DND-41 (cell line): ENCODE measurements at regions not wholly inside any gene's neighbourhood (a gene's known extent, or its start where the extent isn't known, plus 50 kb on each side); places are given as distances from the start of the nearest gene placed in this dataset.

Source experiments
- ATAC-seq: fragments of 200-7000 bp; cut with Tn5 transposase; 3 replicates; pipeline ENCODE4 v1.9.1; 2021; ENCODE audit warnings: low read depth; ENCODE audit not compliant: insufficient read depth
- DNase-seq: peaks from one replicate; pipeline ENCODE4 v3.0.0-alpha.2; 2020
- H2AFZ ChIP-seq: 2 replicates; pipeline ENCODE4 v1.6.0; 2012; ENCODE audit warnings: low read depth, low read length
- H3K27ac ChIP-seq: 2 replicates; pipeline ENCODE4 v1.5.1; 2012; ENCODE audit warnings: low read length, inconsistent platforms
- H3K27me3 ChIP-seq: fragments of 200-600 bp; sonication (generic); 2 replicates; pipeline ENCODE4 v1.6.0; 2012; ENCODE audit warnings: low read length, mild to moderate bottlenecking, inconsistent platforms; ENCODE audit not compliant: insufficient read depth, poor library complexity
- H3K36me3 ChIP-seq: 2 replicates; pipeline ENCODE4 v1.5.1; 2012; ENCODE audit warnings: low read length, inconsistent platforms; ENCODE audit not compliant: insufficient read depth
- H3K4me1 ChIP-seq: 2 replicates; pipeline ENCODE4 v1.5.1; 2012; ENCODE audit warnings: mild to moderate bottlenecking, low read length; ENCODE audit not compliant: insufficient read depth
- H3K4me2 ChIP-seq: 2 replicates; pipeline ENCODE4 v1.6.0; 2012; ENCODE audit warnings: mild to moderate bottlenecking, moderate library complexity, low read length, inconsistent platforms; ENCODE audit not compliant: insufficient read depth
- H3K4me3 ChIP-seq, 2 experiments: fragments of 200-600 bp in 1 of 2; shearing (Covaris generic) in 1 of 2; 2 replicates each; pipeline ENCODE4 v1.5.1; 2012 to 2016; ENCODE audit warnings: inconsistent platforms in 2 of 2, low read length in 2 of 2, mild to moderate bottlenecking in 2 of 2, low read depth in 1 of 2, moderate library complexity in 1 of 2
- H3K79me2 ChIP-seq: 2 replicates; pipeline ENCODE4 v1.6.0; 2012; ENCODE audit warnings: low read length, inconsistent platforms; ENCODE audit not compliant: insufficient read depth
- H3K9ac ChIP-seq: 2 replicates; pipeline ENCODE4 v1.6.0; 2012; ENCODE audit warnings: low read depth, mild to moderate bottlenecking, inconsistent platforms, low read length, moderate library complexity
- H3K9me3 ChIP-seq: 2 replicates; pipeline ENCODE4 v1.5.1; 2012; ENCODE audit warnings: low read length, moderate library complexity, mild to moderate bottlenecking, inconsistent platforms; ENCODE audit not compliant: insufficient read depth, severe bottlenecking
- H4K20me1 ChIP-seq: 2 replicates; pipeline ENCODE4 v1.6.0; 2012; ENCODE audit warnings: low read length; ENCODE audit not compliant: insufficient read depth
- CTCF ChIP-seq: IDR thresholded peaks from 2 replicates; pipeline ENCODE4 v1.5.1; 2012; ENCODE audit warnings: borderline replicate concordance, low read length, moderate library complexity, mild to moderate bottlenecking; ENCODE audit not compliant: poor library complexity, severe bottlenecking; ENCODE audit errors: extremely low read depth
- EZH2 ChIP-seq: IDR thresholded peaks from 3 replicates; pipeline ENCODE4 v1.6.1; 2012; ENCODE audit warnings: borderline replicate concordance, low read depth, mild to moderate bottlenecking, moderate library complexity, low read length, inconsistent platforms; ENCODE audit not compliant: severe bottlenecking

GRCh38 chr12:45638386-45638785, 91.1 kb upstream of the ARID2 start:
- H3K4me2 ChIP-seq, result no peak overlapping the region

GRCh38 chr12:45644541-45644940, 85.0 kb upstream of the ARID2 start:
- DNase-seq (peak; percentile 92), ATAC-seq (peak; percentile 99)
- Histone ChIP-seq H3K27ac (peak overlapping the region; percentile 91), H3K4me1 (peaks cover 40% of the 10 kb centered on the region), H3K27me3 (no peaks in the 10 kb centered on the region), H3K4me3 (0 out of 4 replicates have a peak overlapping the region, but pooled peaks of 1 of the 2 experiments have one; percentile 27), H2AFZ (peak overlapping the region; percentile 12), H3K36me3 (no peaks in the 10 kb centered on the region), H3K9me3 (no peaks in the 10 kb centered on the region), H3K4me2 (peak overlapping the region; percentile 41), H3K79me2 (no peaks in the 10 kb centered on the region), H3K9ac (peak overlapping the region; percentile 43), H4K20me1 (no peaks in the 10 kb centered on the region)
- TF ChIP-seq CTCF (no peak), EZH2 (no peak)

More at GRCh38 chr12:45638386-45638785, 91.1 kb upstream of the ARID2 start:
- H2AFZ ChIP-seq, result no peak overlapping the region
- no peaks in the 10 kb centered on the region for H3K27me3 ChIP-seq
- H3K4me1 ChIP-seq, result peaks cover 10% of the 10 kb centered on the region
- H3K27ac ChIP-seq, result no peak overlapping the region
- no peaks in the 10 kb centered on the region for H3K36me3 ChIP-seq
- DNase-seq, result no peak
- H3K4me3 ChIP-seq, result no peak overlapping the region
- no peak; the same call in 2 of the 3 replicates for ATAC-seq
- no peaks in the 10 kb centered on the region for H3K79me2 ChIP-seq
- no peak overlapping the region for H3K9ac ChIP-seq
- H4K20me1 ChIP-seq, result no peaks in the 10 kb centered on the region
- H3K9me3 ChIP-seq, result no peaks in the 10 kb centered on the region
- TF ChIP-seq EZH2, result no peak

- Histone ChIP-seq H3K9me3 (no peaks in the 10 kb centered on the region), H3K4me2 (no peak overlapping the region), H3K4me3 (no peak overlapping the region), H3K27me3 (no peaks in the 10 kb centered on the region), H4K20me1 (no peaks in the 10 kb centered on the region), H3K4me1 (peaks cover 40% of the 10 kb centered on the region), H2AFZ (no peak overlapping the region), H3K27ac (peak overlapping the region; percentile 4; the same call in 1 of the 2 replicates), H3K9ac (no peak overlapping the region), H3K79me2 (no peaks in the 10 kb centered on the region), H3K36me3 (no peaks in the 10 kb centered on the region)
- TF ChIP-seq CTCF, result no peak
- DNase-seq (no peak), ATAC-seq (no peak)
Measured at GRCh38 chr12:45646851-45647581, 82.5 kb upstream of the ARID2 start.

GRCh38 chr12:45648070-45648469, 81.4 kb upstream of the ARID2 start:
- no peak overlapping the region for H2AFZ ChIP-seq
- no peak overlapping the region for H3K4me3 ChIP-seq
- H4K20me1 ChIP-seq, result no peaks in the 10 kb centered on the region
- no peaks in the 10 kb centered on the region for H3K79me2 ChIP-seq
- H3K4me2 ChIP-seq, result no peak overlapping the region
- DNase-seq, result peak; percentile 33
- no peak overlapping the region for H3K9ac ChIP-seq
- no peak for ATAC-seq
- no peaks in the 10 kb centered on the region for H3K9me3 ChIP-seq
- H3K36me3 ChIP-seq, result no peaks in the 10 kb centered on the region
- no peak overlapping the region for H3K27ac ChIP-seq
- H3K4me1 ChIP-seq, result peaks cover 40% of the 10 kb centered on the region
- TF ChIP-seq EZH2 (no peak), CTCF (no peak)
- no peaks in the 10 kb centered on the region for H3K27me3 ChIP-seq
